T-helper 1 cell treated with Interleukin-12 subunit alpha and Interleukin-12 subunit beta and Interleukin-4 antibody, amounts not matched to agents 30 ng/mL and 1 ng/mL, for 36 hours (primary cell): ENCODE measurements at regions not wholly inside any gene's neighbourhood (a gene's known extent, or its start where the extent isn't known, plus 50 kb on each side); places are given as distances from the start of the nearest gene placed in this dataset.

Experiments
- intact Hi-C: fragments of 100-400 bp; cut with micrococcal nuclease; formaldehyde crosslinking; loops from one replicate; pipeline ENCODE4 v1.15.1; 2024

- intact Hi-C loops: no loop called here
These were observed 472.4 kb downstream of the ATP23 start for GRCh38 chr12:58413794-58414193.

- intact Hi-C loops: no loop called here
These were observed 473.1 kb downstream of the ATP23 start for GRCh38 chr12:58414398-58414871.

- intact Hi-C loops: no loop called here
These were observed 474.3 kb downstream of the ATP23 start for GRCh38 chr12:58415716-58416115.

GRCh38 chr12:58416236-58416635 lies 474.9 kb downstream of the ATP23 start:
- intact Hi-C loops: no loop called here

GRCh38 chr12:58419196-58419760 lies 477.9 kb downstream of the ATP23 start:
- intact Hi-C loops: no loop called here

- intact Hi-C loops: no loop called here
These were observed 478.5 kb downstream of the ATP23 start for GRCh38 chr12:58419905-58420304.

GRCh38 chr12:58420503-58420902 lies 479.1 kb downstream of the ATP23 start:
- intact Hi-C loops: no loop called here

- intact Hi-C loops: no loop called here
These were observed 480.6 kb downstream of the ATP23 start for GRCh38 chr12:58421990-58422389.

- intact Hi-C loops: loop anchor here (2.0 kb wide), 1 partner anchor 484 kb away; the partner anchor contains the start of gene ATP23
These were observed 483.5 kb downstream of the ATP23 start for GRCh38 chr12:58424735-58425392.

GRCh38 chr12:58425481-58426392 lies 484.4 kb downstream of the ATP23 start:
- intact Hi-C loops: loop anchor here (2.0 kb wide), 2 partner anchors 17 to 485 kb away; partner anchors contain the start of gene ATP23

- intact Hi-C loops: loop anchor here (2.0 kb wide), 1 partner anchor 16 kb away; no protein-coding TSS in a partner anchor
These were observed 485.1 kb downstream of the ATP23 start for GRCh38 chr12:58426437-58426836.

GRCh38 chr12:58433959-58434358 lies 486.3 kb downstream of the LRIG3 start:
- intact Hi-C loops: no loop called here

GRCh38 chr12:58434726-58435125 lies 485.6 kb downstream of the LRIG3 start:
- intact Hi-C loops: no loop called here

GRCh38 chr12:58435647-58436046 lies 484.7 kb downstream of the LRIG3 start:
- intact Hi-C loops: no loop called here

- intact Hi-C loops: no loop called here
These were observed 478.8 kb downstream of the LRIG3 start for GRCh38 chr12:58441483-58441882.

- intact Hi-C loops: loop anchor here (1.0 to 2.0 kb wide), 2 partner anchors 17 to 97 kb away; no protein-coding TSS in a partner anchor
These were observed 476.9 kb downstream of the LRIG3 start for GRCh38 chr12:58443273-58443980.

- intact Hi-C loops: loop anchor here (1.0 to 2.0 kb wide), 2 partner anchors 17 to 98 kb away; no protein-coding TSS in a partner anchor
These were observed 476.3 kb downstream of the LRIG3 start for GRCh38 chr12:58443981-58444371.

GRCh38 chr12:58450868-58451482 lies 469.3 kb downstream of the LRIG3 start:
- intact Hi-C loops: no loop called here

GRCh38 chr12:58452546-58452945 lies 467.8 kb downstream of the LRIG3 start:
- intact Hi-C loops: no loop called here

- intact Hi-C loops: no loop called here
These were observed 467.0 kb downstream of the LRIG3 start for GRCh38 chr12:58453306-58453705.

- intact Hi-C loops: no loop called here
These were observed 465.2 kb downstream of the LRIG3 start for GRCh38 chr12:58455136-58455535.
